GM18511 (cell line): ENCODE measurements at regions not wholly inside any gene's neighbourhood (a gene's known extent, or its start where the extent isn't known, plus 50 kb on each side); places are given as distances from the start of the nearest gene placed in this dataset.
A peak's percentile ranks its signal among the peaks of the same experiment; 100 is the strongest.

Experiments used
- ATAC-seq: cut with Tn5 transposase; IDR thresholded peaks from one replicate; pipeline ENCODE4 v1.9.1; 2021; ENCODE audit warnings: mild to moderate bottlenecking, moderate library complexity; ENCODE audit not compliant: unreplicated experiment

DNA sequence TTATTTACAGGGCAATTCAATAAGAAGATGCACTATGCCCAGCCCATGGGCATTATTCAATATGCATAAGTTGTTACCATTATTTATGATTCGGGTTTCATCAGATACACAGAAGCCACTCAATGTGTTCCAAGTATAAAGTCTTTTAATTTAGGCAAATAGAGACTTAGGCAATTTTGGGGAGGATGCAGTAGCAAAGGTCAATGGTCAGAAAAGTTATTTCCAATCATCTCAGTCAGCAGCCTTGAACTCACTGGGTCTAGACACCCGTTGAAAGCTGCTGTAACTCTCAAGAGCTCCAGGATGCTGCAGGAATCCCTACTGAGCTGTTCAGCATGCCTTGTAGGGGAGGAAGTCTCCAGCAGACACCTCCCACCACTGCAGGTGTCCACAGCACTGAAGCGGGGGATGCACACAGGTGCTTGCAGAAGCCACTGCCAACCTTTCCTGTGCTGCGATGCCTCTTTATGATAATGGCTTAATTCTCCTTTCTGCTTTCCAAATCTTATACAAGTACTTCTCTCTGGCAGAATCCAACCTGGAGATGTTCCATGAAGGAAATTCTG, 155.0 kb upstream of the SUCLG2 start:
- no peak for ATAC-seq

DNA sequence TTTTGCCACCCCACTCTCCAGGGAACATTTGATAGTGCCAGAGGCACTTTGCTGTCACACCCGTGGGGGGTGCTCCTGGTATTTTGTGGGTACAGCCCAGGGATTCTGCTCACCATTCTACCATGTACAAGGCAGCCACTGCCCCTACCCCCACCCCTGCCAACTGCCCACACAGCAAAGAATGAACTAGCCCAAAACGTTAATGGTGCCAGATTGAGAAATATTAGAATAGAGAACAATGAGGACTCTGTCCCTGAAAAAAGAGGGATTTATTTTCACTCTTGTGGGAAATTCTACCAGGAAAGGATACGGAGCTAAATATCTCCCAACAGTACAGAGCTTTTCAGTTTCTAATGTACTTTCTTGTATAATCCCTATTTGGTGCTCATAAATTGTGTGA, 154.5 kb upstream of the SUCLG2 start:
- no peak for ATAC-seq

DNA sequence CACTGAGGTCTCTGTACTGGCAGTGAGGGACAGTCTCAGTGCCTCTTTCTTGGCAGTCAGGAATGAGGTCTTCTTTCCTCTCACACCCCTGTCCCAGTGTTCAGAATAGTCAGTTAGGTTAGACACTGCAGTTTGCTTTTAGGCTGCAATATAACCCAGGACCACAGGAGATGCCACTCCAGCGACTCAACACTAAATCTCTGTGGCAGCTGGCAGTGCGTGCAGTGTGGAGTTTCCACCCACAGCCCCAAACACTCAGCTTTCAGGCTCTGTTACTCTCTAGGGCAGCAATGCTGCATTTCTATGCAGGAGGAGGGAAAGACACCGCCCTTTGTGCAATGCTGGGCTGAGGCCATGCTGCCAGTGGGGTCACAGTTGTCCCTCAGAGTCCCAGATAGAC, 150.2 kb upstream of the SUCLG2 start:
- ATAC-seq = no peak

DNA sequence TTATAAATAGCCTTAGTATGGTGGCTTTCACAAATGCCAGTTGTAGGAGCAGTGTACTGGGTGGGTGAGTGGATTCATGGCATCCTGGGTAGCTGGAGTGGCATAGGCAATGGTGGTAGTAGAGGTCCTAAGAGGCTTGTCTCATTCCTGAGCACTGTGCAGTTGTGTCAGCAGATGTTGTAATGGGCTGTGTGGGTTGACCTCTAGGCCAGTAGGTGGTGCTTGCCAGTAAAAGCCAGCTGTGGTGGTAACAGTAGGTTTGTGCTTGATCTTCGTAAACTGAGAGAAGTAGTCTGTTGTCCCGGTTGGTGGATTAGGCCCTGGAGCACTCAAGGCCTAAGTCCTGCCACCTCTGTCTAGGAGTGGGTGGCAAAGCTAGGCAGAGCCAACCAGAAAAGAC, 149.7 kb upstream of the SUCLG2 start:
- no peak for ATAC-seq

DNA sequence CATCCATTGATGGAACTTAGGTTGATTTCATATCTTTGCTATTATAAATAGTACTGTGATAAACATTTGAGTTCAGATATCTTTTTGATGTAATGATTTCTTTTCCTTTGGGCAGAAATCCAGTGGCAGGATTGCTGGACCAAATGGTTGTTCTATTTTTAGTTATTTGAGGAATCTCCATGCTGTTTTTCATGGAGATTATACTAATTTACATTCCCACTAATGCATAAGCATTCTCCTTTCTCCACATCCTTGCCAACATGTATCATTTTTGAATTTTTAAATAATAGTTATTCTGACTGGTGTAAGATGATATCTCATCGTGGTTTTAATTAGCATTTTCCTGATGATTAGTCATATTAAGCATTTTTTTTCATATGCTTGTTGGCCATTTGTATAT, 144.0 kb upstream of the SUCLG2 start:
- no peak for ATAC-seq

DNA sequence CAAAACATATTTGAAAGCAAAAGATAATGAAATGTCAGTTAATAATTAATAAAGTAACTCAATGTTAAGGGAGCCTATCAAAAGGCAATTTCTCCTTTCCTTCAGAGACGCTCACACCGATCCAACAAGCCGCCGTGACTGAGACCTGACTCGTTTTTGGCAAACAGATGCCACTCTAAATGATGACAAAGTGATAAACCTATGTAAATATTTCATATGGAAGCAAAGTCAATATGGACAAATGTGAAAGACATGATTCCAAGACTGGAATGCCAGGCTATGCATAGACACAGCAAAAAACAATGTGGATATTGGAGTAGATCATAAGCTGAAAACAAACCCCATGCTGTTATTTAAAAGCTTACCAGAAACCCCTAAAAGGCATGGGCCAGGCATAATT, 137.2 kb upstream of the SUCLG2 start:
- ATAC-seq = no peak

DNA sequence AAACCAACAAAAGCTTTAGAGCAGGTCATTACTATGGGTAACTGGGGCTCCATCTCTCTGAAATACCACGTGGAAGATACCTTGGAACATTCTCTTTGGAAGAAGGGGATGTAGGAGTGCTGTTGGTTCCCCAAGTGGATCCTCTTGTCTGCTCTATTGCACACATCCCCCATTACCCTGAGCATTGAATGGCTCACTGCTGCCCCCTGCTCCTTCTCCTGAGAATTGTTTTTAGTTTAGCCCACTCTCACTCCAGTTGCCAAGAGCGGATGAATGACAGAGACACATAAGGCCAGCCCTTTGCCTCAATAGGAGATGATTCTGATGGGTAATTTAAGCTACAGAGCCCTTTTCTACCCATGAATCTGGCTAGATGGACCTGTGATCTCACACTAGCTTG, 135.6 kb upstream of the SUCLG2 start:
- ATAC-seq = peak; percentile 89

DNA sequence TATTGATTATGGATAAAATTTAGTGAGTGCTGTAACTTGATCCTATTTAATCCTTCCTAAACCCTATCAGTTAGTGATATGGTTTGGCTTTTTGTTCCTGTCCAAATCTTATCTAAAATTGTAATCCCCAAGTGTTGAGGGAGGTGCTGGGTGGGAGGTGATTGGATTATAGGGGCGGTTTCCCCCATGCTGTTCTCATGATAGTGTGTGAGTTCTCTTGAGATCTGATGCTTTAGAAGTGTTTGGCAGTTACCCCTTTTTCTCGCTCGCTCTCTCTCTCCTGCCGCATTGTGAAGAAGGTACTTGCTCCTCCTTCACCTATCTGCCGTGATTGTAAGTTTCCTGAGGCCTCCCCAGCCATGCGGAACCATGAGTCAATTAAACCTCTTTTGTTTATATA, 134.0 kb upstream of the SUCLG2 start:
- no peak for ATAC-seq

DNA sequence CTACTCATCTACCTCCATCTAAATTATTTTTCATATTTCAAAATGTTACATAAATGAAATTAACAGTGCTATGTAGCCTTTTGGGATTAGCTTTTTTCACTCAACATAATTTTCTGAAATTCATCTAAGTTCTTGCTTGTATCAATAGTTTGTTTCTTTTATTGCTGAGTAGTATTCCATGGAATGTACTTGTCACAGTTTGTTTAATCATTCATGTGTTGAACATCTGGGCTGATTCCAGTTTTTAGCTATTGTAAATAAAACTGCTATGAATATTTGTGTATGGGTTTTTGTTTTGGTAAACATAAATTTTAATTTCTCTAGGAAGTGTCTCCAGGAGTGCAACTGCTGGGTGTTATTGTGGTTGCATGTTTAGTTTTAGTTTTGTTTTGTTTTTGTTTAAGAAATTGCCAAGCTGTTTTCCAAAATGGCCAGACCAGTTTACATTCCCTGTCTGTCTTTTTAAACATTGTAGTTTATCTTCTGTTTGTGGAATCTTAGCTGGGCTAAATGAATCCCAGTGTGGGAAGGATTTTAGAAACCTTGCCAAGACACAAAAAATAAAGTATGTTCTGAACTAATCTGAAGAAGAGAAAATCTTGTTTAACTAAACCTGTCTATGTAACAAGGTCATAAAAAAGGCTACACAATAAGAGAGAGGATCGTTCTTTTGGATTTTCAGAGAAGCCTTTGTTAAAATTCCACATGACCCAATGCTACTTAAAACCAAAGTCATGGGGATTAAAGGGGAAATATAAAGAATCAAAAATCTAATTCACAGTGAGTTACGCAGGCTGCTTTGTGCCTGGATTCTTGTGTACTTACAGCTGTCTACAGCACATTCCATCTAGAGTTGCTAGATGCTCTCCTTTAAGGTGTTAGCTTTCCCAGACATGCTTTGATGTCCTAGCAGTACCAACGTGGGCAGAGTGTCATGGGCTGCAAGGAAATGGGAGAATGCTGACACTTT, 129.2 kb upstream of the SUCLG2 start:
- no peak for ATAC-seq

DNA sequence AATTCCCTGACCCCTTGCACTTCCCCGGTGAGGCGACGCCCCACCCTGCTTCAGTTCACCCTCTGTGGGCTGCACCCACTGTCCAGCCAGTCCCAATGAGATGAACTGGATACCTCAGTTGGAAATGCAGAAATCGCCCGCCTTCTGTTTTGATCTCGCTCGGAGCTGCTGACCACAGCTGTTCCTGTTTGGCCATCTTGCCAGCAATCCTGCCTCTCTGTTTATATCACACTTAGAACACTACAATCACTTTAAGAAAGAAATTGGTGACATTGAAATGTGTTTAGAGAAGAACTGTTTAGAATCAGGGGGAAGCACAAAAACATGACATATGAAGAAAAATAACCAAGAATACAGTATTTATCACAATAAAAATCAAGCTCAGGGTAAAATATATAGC, 127.5 kb upstream of the SUCLG2 start:
- no peak for ATAC-seq

DNA sequence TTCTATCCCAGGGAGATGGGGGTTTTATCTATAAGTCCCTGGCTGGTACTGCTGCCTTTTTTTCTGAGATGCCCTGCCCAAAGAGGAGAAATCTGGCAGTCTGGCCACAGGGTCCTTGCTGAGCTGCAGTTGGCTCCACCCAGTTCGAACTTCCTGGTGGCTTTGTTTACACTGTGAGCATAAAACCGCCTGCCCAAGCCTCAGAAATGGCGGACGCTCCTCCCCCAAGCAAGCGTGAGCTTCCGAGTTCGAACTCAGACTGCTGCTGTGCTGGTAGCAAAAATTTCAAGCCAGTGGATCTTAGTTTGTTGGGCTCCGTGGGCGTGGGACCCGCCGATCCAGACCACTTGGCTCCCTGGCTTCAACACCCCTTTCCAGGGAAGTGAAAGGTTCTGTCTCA, 126.8 kb upstream of the SUCLG2 start:
- no peak for ATAC-seq

DNA sequence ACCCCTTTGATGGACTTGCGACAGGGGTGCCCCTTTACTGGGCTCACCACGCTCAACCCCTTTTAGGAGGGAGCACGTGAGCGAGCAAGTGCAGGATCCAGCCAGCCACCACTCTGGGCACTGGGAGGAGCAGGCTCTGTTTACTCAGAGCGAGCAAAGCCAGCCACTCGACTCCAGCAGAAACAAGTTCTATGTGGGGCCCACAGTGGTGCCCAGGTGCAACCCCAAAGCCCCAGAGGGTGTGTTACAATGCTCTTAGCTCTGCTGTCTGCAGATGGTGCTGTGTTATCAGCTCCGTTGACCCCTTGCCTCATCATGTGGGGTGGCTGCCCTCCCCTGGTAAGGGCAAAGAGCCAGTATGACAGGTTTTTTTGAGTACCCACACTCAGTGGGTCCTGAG, 120.3 kb upstream of the SUCLG2 start:
- ATAC-seq = no peak

DNA sequence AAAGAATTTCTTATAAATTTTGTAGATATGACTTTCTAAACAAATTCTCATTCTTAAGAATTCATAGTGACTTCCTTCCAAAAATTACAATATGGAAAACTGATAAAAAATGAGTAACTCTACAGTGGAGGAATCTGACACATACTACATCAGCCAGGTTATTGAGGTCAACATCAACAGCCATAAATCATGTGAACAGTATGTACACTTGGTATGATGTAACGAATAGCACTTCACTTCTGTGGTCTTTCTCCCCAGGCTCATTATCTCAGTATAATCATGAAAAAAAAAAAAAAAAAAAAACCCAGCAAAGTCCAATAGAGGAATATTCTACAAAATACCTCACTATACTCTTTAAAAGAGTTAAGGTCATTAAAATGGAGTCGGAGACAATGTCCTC, 111.2 kb upstream of the SUCLG2 start:
- no peak for ATAC-seq

DNA sequence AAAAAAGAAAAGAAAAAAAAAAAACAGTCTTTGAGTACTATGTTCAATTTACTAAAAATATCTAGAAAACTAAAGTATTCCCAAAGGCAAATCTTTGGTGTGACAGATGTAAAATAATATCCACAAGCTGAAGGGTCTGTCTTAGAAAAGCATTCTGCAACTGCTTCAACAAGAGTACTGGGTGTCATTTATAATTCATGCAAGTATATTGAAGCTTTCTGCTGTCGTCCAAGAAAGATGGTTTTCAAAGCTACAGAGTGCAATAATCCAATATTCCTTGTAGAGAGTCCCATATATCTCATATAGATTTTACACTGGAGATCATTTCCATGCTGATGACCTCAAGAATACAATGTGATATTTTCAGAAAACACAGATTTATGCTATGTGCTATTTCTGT, 90.9 kb upstream of the SUCLG2 start:
- ATAC-seq = no peak

DNA sequence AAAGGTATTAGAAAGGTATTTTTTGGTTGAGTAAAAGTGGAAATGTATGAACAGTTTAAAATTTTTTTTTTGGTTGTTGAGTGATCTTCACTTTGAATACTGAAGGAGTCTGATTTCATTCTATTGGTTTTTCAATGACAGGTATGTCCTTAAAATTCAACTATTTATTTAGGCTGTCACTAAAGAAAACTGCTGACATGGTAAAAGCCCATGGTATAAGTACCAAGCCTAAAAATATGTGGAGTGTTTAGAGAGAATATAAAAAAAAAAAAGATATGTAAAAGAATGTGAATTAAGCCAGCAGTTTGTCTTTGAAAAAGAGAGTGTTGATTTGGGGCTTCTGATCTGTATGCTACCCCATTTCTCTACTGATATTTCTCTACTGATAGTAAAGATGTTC, 90.3 kb upstream of the SUCLG2 start:
- ATAC-seq = no peak

DNA sequence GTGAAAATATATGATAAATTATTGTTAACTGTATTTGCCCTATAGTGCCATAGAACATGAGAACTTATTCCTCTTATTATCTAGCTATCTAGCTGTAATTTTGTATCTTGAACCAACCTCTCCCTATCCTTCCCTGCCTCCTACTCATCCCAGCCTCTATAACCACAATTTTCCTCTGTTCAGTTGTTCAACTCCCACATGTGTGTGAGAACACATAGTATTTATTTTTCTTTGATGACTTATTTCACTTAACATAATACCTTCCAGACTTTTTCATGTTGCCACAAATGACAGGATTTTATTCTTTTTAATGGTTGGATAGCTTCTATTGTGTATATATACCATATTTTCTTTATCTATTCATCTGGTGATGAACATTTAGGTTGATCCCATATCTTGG, 85.4 kb upstream of the SUCLG2 start:
- ATAC-seq = no peak

DNA sequence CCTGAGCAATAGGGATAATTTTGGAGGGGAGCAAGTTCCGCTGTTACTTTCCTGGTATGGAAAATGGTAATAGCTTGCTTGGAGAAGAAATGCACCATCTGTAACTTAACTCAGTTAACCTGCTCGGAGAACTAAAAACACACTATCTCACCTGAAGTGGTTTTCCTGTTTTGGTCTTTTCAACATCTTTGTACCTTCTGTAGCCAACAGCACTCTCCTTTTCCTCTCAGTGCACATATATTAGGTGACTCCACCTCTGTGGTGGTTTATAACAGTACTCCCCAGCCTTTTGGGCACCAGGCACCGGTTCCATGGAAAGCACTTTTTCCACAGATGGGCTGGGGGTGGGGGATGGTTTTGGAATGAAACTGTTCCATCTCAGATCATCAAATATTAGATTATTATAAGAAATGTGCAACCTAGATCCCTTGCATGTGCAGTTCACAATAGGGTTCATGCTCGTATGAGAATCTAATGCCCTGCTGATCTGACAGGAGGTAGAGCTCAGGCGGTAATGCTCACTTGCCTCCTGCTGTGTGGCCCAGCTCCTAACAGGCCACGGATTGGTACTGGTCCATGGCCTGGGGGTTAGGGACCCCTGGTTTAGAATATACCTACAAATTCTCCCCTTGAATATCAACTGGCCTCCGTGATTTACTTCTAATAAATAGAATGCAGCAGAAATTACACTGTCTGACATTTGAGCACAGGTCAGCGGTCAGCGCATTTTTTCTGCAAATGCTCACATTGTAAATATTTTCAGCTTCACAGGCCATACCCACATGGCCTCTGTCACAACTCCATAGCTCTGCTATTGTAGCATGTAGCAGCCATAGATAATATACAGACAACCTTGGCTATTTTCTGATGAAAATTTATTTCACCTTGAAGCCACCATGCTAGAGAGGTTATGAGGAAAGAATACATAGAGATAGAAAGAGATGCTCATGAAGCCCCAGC, 83.8 kb upstream of the SUCLG2 start:
- ATAC-seq = no peak

DNA sequence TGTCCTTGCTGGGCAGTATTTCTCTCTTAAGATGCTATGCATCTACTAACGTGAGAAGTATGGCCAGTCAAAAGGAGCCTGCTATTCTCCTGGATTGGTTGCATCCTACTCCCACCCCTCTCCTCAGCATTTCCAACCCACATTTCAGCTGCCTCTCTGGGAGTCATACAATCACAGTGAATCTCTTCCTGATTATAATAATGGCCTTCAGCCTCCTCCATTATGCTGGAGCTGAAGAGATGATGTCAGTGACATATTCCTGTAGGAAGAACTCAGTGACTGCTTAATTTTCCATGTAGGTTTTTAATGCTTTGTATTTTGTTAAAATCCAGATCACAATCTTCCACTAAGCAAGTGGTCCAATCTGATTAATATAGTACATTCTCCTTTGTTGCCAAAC, 82.7 kb upstream of the SUCLG2 start:
- ATAC-seq = no peak

DNA sequence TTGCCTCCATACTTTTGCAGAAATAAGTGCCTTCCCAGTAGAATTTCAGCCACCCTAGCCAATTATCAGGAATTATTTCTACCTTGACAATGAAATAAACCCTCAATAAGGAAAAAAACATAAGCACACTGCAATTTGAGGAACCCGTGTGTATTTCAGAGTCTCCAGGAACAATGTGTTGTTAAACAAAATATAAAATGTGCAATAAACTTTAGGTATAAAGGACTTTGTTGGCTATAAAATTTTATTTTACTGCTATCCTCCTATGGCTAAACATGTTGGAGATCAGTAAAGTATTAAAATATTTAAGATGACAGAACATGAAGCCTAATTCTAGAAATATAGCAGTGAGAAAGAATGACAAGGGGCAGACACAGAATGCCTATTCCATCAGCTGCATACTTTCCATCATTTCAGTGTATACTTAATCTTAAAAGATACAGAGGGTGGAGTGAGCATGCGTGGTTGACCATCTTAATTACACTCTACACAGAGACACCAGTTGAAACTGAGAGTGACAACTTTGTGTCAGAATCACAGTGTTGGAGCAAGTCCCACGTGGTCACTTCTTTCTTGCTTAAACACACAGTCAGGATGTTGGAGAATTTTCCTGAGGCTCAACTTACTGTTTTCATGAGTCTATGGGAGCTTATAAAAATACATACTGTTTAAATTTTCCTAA, 79.0 kb upstream of the SUCLG2 start:
- no peak for ATAC-seq

DNA sequence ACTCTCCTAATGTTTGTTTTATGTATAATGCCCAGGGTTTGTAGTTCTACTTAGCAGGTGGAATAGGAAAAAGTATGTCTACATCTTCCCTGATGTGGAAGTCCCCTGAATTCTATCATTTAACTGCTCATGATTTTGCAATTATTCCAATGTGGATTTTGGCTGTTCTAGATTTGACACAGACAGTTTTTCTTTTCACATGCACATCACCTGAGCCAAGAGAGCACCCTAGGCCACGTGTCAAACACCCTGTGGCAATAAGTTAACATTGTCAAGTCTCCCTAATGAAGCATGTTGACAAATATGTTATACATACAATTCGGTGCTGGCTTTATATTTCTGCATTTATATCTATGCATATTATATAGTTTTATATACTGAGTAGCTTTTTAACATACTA, 70.0 kb upstream of the SUCLG2 start:
- ATAC-seq = no peak

DNA sequence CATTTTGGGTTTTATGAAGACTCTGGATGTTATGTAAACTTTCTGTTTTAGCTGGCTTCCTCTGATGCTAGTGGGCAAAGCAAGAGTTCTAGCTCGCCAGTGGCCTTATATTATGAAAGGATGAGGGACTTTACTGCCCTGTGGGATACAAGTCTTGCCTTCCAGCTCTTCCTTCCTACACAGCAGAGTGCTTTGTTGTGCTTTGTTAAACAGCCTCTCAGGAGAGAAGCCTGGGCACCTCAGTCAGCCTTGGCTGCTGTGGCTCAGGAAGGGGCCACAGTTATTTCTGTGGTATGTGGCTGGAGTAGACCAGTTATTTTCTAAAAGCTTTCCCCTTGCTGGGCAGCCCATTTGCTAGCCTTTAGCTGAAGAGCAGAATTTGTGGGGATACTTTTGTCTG, 69.5 kb upstream of the SUCLG2 start:
- no peak for ATAC-seq
